DMS 273 treated with DMSO at 0.1 percent for 48 hours (cell line): ENCODE measurements at regions not wholly inside any gene's neighbourhood (a gene's known extent, or its start where the extent isn't known, plus 50 kb on each side); places are given as distances from the start of the nearest gene placed in this dataset.
"Not testable (repeated sequence)": the region's sequence is repeated elsewhere in the genome, so short reads cannot be mapped to it uniquely, and the experiment has no call there.

Experiments used
- DNase-seq: peaks from one replicate; lab custom pipeline; 2025; lab: John Stamatoyannopoulos, UW

DNA sequence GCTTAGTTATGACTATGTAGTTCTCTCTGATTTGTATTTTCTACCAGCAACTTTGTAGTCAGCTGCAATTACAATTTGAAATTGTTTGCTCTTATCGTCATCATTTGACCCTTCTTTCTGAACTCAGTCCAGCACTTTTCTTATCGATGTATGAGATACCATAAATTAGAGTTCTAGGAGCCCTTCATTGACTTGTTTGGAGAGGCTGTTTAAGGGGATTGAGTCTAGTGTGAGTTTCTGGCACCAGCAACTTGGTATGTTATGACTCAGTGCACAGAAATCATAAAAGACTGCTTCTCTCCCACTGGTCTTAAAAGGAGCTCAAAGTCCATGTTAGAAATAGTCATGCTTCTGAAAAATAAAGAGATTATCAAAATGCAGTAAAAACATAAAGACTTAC, 190.3 kb downstream of the TENT5A start:
- DNase-seq, result no peak

DNA sequence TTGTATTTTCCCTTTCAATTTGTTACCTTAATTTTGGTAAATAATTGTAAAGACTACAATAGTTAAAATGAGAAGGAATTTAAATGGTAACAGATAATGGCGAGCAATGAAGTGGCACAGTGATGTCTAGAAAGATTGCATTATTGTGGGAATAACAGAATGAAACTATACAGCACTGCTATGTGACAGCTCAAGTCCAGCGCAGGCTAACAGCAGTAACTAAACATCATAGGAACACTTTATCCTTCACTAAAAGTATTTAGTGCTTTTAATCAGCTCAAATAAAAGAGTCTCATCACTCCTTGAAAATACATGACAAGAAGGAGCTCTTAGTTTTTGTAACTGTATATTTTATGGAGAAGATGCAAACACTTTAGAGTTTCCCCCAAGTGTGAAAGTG, 190.8 kb downstream of the TENT5A start:
- no peak for DNase-seq

DNA sequence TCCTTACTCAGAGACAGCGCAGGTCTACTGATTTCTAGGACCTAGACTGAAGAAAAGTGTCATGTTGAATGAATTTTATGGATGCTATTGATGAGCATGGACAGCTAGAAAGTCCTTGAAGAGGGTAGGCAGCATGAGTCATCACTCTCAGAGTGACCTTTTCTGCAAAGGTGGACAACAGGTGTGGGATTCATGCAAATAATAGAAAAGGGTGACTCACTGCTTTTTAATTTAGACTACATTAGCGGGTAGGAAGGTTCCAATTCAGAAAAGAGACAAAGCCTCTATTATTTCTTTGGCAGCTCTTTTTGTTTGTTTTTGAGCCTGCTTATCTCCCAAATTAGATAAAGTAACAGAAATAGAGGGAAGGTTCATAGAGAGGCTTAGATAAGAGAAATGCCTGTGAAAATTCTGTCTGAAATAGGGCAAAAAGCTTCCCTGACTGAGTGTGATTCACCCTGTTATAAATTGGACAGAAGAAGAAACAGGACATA, 191.4 kb downstream of the TENT5A start:
- no peak for DNase-seq

DNA sequence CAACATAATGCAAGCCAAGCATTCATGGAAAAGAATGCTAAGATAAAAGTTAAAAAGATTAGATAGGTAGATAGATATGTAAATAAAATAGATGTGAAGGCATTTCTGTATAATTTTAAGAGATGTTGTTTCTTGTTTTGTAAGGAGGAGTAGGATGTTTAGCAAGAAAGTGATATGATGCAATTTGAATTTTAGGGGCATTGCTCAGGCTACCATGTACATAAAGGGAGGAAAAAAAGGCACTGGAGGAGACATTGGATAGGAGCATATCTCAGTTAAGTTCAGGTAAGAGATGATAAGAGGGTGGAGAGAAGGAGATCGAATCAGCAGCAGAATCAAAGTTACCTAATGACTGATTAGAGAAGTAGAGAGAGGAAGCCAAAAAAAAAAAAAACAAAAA, 194.7 kb downstream of the TENT5A start:
- no peak for DNase-seq

DNA sequence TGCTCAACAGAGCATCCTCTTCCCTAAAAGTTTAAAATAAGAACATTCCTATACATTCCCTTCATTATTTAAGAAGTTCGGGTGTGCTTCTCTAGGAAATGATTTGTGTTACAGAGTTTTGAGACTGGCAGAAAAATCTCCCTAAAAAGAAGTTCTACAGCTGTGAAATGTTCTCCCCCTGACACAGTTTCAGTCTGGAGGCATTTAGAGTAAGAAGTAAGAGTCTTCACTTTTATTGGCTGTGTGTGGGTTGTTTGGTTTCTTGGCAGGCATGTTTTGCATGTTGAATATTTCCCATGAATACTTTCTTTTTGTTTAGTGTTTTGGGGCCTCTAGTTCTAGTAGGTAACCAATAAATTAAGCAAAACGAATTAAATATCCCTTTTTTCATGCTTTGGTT, 195.9 kb downstream of the TENT5A start:
- no peak for DNase-seq

DNA sequence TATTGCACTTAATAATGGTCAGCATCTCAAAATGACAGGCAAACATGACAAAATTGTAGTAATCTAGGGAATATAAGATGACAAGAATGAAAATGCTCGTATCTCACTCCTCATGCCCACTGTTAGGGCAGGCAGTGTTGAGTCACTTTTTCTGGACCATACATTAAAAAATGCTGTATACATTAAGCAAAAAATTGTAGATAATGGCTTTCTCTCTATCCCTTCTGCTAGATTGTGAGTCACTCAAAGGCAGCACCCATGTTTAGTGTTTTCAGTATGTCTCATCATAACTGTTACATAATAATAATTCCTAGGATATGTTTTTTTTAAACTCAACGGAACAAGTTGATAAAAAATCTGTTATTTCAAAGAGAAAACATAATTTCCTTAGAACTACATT, 199.3 kb downstream of the TENT5A start:
- DNase-seq, result no peak

GRCh38 chr6:81552644-81553043, 199.8 kb downstream of the TENT5A start:
- DNase-seq, result no peak

- DNase-seq, result no peak
Measured at GRCh38 chr6:81547149-81547548, 205.3 kb downstream of the TENT5A start.

- no peak for DNase-seq
Measured at GRCh38 chr6:81534934-81535465, 217.5 kb downstream of the TENT5A start.

DNA sequence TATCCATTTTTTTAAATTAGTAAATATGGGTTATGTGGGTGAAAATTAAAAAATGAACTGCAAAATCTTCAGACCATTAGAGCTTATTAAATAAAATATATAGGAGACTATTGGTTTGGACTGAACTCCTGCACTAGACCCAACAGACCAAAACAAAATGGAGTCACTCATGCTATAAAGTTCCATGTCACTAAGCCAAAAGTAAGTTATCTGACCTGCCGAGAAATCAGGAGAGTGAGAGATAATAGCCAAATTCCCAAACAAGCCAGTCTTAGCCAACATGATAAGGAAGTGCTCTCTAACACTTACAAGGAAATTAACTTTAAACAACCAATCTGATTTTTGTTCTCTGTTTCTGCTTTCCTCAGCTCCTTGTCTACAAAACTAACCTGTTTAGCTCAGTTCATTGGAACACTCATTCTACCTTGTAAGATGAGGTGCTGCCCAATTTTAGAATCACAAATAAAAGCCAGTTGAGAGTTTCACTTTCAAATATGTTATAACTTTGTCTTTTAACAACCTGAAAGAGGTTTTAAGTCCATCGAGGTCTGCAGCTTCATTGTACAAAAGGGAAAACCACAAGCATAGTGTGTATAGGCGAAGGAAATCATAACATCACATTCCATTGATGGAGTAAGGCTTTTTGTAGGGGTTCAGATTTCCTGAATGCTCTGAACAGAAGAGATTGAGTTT, 220.5 kb downstream of the TENT5A start:
- DNase-seq, result no peak

DNA sequence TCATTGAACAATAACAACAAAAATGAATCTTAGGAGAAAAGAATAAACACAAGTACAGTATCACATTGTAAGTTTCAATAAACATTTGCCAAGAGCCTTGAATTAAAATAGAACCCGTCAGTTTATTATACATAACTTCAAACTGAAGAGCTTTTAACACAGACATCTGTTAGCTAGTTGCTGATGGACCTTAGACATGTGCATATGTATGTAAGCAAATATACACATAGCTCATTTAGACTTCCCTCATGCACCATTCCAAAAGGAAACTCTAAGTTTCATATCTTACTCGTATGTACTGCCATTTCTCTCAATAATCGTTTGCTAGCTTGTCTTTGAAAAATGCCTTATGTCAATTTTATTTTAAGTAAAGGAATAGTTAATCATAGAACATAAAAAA, 235.0 kb downstream of the TENT5A start:
- no peak for DNase-seq

DNA sequence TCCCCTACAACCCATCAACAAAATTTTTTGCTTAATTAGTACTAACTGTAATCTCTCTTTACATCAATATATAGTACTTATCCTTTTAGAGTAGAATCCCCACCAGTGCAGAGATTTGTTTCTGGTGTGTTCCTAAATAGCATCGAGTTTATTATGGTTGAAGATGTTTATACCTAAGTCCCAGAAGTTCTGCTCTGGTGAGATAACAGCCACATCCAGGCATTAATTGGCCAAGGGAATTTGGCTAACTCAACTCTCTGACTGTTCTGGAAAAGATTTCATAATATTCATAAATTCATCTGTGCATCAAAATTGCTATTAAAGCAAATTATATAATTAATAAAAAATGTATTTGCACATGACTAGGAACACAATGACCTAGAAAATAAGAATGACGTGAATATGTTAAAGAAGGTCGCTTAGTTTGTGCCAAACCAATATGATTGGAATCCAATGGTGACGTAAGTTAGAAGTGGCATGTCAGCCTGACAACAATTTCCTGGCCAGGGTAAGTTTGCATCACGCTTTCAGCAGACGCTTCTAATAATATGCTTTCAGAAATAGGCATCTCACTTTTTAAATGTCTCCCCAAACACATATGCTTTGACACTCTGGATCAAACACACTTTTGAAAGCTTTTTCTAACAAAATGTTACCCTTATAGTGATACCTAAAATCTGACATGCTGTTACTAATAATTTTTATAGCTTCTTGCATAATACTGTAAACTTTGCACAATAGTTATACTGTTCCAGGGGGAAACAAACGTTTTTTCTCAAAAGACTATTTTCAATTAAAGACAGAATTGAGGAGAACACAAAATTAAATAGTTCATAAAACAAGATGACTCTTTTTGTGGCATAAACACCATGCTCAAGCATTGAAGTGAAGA, 236.7 kb downstream of the TENT5A start:
- DNase-seq, result no peak

DNA sequence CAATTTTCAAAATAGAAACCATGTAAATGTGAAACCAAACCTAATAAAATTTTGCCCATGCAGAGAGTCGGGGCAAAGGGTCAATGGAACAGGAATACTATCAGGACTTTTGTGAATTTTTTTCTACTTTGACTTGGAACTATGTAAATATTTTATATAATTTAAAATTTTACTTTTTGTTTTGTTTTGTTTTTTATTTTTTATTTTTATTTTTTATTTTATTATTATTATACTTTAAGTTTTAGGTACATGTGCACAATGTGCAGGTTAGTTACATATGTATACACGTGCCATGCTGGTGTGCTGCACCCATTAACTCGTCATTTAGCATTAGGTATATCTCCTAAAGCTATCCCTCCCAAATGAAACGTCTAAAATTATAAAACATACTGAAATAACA, 238.3 kb downstream of the TENT5A start:
- not testable (repeated sequence) for DNase-seq

DNA sequence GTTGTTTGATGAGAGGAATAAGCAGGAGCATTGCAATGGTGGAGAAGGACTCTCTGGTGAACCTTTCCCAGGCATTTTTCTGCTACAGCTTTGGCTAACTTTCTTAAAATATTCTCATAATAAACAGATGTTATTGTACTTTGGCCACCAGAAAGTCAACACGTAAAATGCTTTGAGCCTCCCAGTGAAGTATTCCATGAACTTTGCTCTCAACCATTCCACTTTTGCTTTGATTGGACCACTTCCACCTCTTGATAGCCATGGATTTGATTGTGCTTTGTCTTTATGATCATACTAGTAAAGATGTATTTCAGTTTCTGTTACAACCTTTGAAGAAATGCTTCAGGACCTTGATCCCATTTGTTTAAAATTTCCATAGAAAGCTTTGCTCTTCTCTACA, 241.1 kb downstream of the TENT5A start:
- no peak for DNase-seq

DNA sequence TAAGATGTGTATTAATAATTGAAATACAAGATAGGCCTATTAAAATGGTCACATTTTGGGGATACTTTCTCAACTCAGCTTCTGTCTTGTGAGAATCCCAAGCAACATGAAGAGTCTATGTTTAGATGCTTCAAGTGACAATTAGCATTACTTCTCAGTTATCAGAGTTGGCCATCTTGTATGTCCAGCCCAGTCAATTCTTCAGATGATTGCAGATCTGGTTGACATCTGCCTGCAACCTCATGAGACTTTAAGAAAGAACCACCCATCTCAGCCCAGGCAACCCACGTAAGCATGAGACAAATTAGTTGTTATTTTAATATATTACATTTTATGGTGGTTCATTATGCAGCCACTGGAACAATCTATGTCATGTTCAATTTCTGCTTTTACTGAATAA, 256.5 kb downstream of the TENT5A start:
- no peak for DNase-seq

GRCh38 chr6:81491454-81492101, 260.9 kb downstream of the TENT5A start:
- no peak for DNase-seq

GRCh38 chr6:81487489-81487888, 265.0 kb downstream of the TENT5A start:
- DNase-seq, result no peak

GRCh38 chr6:81486234-81486633, 266.2 kb downstream of the TENT5A start:
- no peak for DNase-seq

- no peak for DNase-seq
Measured at GRCh38 chr6:81485395-81485794, 267.1 kb downstream of the TENT5A start.

GRCh38 chr6:81484251-81484650, 268.2 kb downstream of the TENT5A start:
- no peak for DNase-seq

- no peak for DNase-seq
Measured at GRCh38 chr6:81480139-81480538, 272.3 kb downstream of the TENT5A start.

- DNase-seq, result no peak
Measured at GRCh38 chr6:81476881-81477280, 275.6 kb downstream of the TENT5A start.

GRCh38 chr6:81475646-81476045, 276.8 kb downstream of the TENT5A start:
- DNase-seq, result no peak
